Epithelial cell of esophagus (primary cell): ENCODE measurements at regions not wholly inside any gene's neighbourhood (a gene's known extent, or its start where the extent isn't known, plus 50 kb on each side); places are given as distances from the start of the nearest gene placed in this dataset.
"Not testable (repeated sequence)": the region's sequence is repeated elsewhere in the genome, so short reads cannot be mapped to it uniquely, and the experiment has no call there.

Source experiments
- DNase-seq: peaks from one replicate; pipeline ENCODE4 v3.0.0; 2010; ENCODE audit warnings: low read depth
- H3K4me3 ChIP-seq: 2 replicates; pipeline ENCODE4 v1.5.1; 2011; ENCODE audit warnings: mild to moderate bottlenecking, low read length, control low read depth
- TF ChIP-seq, protein P1 (sequence below): IDR thresholded peaks from 2 replicates; pipeline ENCODE4 v1.5.1; 2011; ENCODE audit warnings: low read depth, mild to moderate bottlenecking, low read length, control low read depth, inconsistent platforms; ENCODE audit not compliant: insufficient read depth; ENCODE audit errors: missing control alignments

DNA sequence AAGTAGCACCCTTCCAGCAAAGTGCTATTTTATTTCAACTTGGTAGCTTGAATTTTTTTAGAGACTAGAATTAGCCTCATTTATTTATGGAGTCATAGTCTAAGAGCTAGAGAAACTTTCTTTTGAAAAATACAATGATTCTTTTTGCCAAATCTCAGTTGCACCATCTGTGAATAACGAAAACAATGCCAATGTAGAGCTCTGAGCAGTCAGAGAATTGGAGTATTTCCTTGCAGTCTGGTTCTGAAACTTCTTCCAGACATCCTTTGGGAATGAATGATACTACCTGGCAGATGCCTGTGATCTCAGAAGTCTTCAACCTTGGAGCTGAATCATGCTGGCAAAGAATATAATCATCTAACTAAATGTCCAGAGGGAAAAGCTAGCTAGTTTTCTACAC, 511.5 kb upstream of the CYLC2 start:
- DNase-seq = no peak
- H3K4me3 ChIP-seq = no peak overlapping the region

DNA sequence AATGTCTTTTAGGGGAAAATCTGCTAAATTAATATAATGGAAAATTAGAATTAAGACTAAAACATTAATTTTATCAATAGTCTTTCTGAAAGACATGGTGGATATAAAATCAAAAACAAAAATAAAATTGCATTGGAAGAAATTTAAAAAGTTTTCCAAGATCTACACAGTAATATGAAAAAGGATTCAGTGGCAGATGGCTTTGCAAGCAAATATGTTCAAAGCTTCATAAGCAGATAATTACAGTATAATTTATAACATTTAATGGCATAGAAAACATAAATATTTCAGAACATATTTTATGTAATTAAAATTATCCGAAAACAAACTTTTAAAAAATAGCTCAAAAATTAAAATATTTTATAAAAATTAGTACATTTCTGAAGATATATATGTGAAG, 512.4 kb upstream of the CYLC2 start:
- no peak for DNase-seq
- TF ChIP-seq, protein P1, sequence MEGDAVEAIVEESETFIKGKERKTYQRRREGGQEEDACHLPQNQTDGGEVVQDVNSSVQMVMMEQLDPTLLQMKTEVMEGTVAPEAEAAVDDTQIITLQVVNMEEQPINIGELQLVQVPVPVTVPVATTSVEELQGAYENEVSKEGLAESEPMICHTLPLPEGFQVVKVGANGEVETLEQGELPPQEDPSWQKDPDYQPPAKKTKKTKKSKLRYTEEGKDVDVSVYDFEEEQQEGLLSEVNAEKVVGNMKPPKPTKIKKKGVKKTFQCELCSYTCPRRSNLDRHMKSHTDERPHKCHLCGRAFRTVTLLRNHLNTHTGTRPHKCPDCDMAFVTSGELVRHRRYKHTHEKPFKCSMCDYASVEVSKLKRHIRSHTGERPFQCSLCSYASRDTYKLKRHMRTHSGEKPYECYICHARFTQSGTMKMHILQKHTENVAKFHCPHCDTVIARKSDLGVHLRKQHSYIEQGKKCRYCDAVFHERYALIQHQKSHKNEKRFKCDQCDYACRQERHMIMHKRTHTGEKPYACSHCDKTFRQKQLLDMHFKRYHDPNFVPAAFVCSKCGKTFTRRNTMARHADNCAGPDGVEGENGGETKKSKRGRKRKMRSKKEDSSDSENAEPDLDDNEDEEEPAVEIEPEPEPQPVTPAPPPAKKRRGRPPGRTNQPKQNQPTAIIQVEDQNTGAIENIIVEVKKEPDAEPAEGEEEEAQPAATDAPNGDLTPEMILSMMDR = no peak
- H3K4me3 ChIP-seq = no peak overlapping the region

More for the DNA sequence above, 511.5 kb upstream of the CYLC2 start:
- TF ChIP-seq, protein P1 = no peak

DNA sequence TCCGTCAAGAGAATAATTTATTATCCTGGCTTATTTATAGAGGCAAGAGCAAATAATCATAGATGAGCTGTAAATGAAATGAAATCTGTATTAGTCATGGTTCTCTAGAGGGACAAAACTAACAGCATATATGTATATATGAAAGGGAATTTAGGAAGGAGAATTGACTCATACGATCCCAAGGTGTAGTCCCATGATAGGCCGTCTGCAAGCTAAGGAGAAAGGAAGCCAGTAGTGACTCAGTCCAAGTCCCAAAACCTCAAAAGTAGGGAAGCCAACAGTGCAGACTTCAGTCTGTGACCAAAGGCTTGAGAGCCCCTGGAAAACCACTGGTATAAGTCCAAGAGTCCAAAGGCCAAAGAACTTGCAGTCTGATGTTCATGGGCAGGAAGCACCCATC, 515.9 kb upstream of the CYLC2 start:
- TF ChIP-seq, protein P1 = no peak
- no peak for DNase-seq
- H3K4me3 ChIP-seq = no peak overlapping the region

DNA sequence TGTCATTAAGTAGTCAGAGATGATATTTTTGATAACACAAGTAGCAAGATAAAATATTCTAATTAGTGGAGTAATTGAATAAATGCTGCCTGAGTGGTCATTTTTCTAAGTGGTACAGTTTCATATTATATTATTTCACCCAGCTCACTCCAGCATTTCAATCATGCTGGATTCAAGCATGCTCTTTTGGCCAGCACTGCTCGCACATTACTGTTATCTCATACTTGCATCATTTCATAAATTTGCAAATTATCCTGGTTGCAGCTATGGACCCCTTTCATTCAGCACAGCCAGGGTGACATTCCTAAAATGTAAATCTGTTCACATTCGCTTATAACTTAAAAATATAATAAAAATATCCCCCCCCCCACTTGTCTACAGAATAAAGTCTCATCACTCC, 520.8 kb upstream of the CYLC2 start:
- DNase-seq = no peak
- H3K4me3 ChIP-seq = no peak overlapping the region
- TF ChIP-seq, protein P1 = no peak

DNA sequence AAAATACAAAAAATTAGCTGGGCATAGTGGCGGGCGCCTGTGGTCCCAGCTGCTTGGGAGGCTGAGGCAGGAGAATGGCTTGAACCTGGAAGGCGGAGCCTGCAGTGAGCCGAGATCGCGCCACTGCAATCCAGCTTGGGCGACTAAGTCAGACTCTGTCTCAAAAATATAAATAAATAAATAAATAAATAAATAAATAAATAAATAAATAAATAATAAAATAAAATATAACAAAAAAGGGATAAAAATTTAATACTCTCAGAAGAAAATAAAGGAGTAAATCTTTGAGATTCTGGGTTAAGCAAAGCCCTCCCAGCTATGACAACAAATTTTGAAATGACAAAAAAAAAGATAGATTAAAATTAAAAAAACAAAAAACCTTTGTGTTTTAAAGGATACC, 525.7 kb upstream of the CYLC2 start:
- not testable (repeated sequence) for H3K4me3 ChIP-seq, DNase-seq

DNA sequence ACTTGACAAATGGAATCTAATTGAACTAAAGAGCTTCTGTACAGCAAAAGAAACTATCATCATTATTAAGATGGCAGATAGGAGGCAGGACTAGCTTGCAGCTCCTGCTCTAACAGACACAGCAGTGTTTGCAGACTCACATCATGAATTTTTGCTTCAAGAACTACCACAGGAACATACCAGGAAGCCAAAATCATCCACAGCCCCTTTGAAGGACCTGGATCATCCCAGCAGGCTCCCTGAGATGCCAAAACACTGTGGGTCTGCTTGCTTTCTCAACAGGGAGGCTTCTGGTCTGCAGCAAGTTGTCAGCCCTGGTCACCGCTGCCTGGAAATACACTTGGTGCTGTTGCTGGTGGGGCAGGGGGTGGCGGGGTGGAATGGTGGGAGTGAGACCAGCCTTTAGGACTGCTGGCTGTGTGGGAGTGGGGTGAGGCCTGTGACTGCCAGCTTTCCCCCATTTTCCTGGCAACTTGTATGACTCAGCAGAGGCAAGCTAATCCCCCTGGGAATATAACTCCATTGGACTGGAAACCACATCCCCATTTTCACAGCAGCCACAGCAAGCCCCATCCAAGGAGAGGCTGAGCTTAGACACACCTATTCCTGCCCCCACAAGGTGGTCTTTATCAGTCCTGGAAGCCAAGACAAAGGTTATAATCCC, 533.8 kb upstream of the CYLC2 start:
- no peak for DNase-seq
- H3K4me3 ChIP-seq = no peak overlapping the region
- TF ChIP-seq, protein P1 = no peak

DNA sequence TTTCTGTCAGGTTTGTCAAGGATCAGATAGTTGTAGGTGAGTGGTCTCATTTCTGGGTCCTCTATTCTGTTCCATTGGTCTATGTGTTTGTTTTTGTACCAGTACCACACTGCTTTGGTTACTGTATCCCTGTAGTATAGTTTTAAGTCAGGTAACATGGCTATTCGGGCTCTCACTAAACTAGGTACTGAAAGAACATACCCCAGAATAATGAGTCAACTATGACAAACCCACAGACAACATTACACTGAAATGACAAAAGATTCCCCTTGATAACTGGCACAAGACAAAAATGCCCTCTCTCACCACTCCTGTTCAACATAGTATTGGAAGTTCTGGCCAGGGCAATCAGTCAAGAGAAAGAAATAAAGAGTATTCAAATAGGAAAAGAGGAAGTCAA, 535.3 kb upstream of the CYLC2 start:
- no peak for DNase-seq
- TF ChIP-seq, protein P1 = no peak
- H3K4me3 ChIP-seq = no peak overlapping the region

DNA sequence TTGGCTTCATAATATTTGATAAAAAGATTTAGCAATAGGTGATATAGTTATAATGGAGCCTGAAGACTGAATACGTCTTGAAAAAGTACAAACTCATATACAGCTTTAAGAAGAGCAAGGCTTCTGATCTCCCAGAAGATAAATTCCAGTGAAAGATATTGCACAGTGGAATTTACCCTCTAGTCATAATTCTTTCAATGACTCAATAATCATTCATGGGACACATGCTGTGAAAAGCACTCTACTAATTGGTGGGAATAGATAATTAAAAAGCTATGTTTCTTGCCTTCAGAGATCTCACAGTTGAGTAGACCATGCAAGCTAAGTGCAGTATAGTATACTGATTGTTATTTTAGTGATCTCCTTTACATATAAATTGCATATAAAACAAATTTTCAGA, 538.6 kb upstream of the CYLC2 start:
- H3K4me3 ChIP-seq = no peak overlapping the region
- TF ChIP-seq, protein P1 = no peak
- no peak for DNase-seq
